Spleen (tissue), 11 donors: ENCODE measurements at regions not wholly inside any gene's neighbourhood (a gene's known extent, or its start where the extent isn't known, plus 50 kb on each side); places are given as distances from the start of the nearest gene placed in this dataset.
A peak's percentile ranks its signal among the peaks of the same experiment; 100 is the strongest.

Experiments
- DNase-seq: peaks from one replicate; pipeline ENCODE4 v3.0.0-alpha.2; 2020
- H3K27ac ChIP-seq, 8 donors: fragments of 200-600 bp; sonication (generic) in 7 of 8; 1 replicate in 4 of 8; 2 replicates in 4 of 8; pipeline versions ENCODE4 v1.5.0 to v1.8.0; 2016 to 2021; ENCODE audit warnings: inconsistent platforms in 4 of 8, mild to moderate bottlenecking in 4 of 8, moderate library complexity in 1 of 8
- H3K27me3 ChIP-seq, 7 donors: fragments of 200-600 bp; sonication (generic) in 6 of 7; replicated peaks in 1 of 7; 1 replicate in 4 of 7; 2 replicates in 3 of 7; pipeline versions ENCODE4 v1.5.0 to v1.8.0; 2016 to 2021; ENCODE audit warnings: inconsistent platforms in 3 of 7, mild to moderate bottlenecking in 1 of 7
- H3K36me3 ChIP-seq, 6 donors: fragments of 200-600 bp; sonication (generic) in 5 of 6; 1 replicate in 4 of 6; 2 replicates in 2 of 6; pipeline versions ENCODE4 v1.5.0 to v1.8.0; 2016 to 2021; ENCODE audit warnings: inconsistent platforms in 2 of 6
- H3K4me1 ChIP-seq, 6 donors: fragments of 200-600 bp; sonication (generic) in 5 of 6; 1 replicate in 3 of 6; 2 replicates in 3 of 6; pipeline versions ENCODE4 v1.5.0 to v1.8.0; 2016 to 2021; ENCODE audit warnings: inconsistent platforms in 3 of 6
- H3K4me3 ChIP-seq, 8 donors: fragments of 200-600 bp; sonication (generic) in 7 of 8; 1 replicate in 4 of 8; 2 replicates in 4 of 8; pipeline versions ENCODE4 v1.5.0 to v1.8.0; 2016 to 2021; ENCODE audit warnings: inconsistent platforms in 4 of 8, mild to moderate bottlenecking in 4 of 8, moderate library complexity in 2 of 8
- H3K9me3 ChIP-seq, 8 donors: fragments of 200-600 bp; sonication (generic) in 7 of 8; 1 replicate in 4 of 8; 2 replicates in 4 of 8; pipeline versions ENCODE4 v1.5.0 to v1.8.0; 2016 to 2021; ENCODE audit warnings: inconsistent platforms in 4 of 8
- CTCF ChIP-seq, 11 experiments: fragments of 200-600 bp in 7 of 11; fragments of 450-650 bp in 4 of 11; sonication (generic) in 4 of 11; IDR thresholded peaks in 8 of 11; conservative IDR thresholded peaks in 3 of 11; 1 replicate in 7 of 11; 2 replicates in 4 of 11; pipeline versions ENCODE4 v1.4.0 to v1.8.0; 2016 to 2021; ENCODE audit warnings: antibody characterized with exemption in 11 of 11, inconsistent platforms in 4 of 11, mild to moderate bottlenecking in 1 of 11
- POLR2A ChIP-seq, 3 donors: fragments of 450-650 bp; IDR thresholded peaks; one replicate each; pipeline ENCODE4 v1.5.1; 2017; ENCODE audit warnings: antibody characterized with exemption in 3 of 3, mild to moderate bottlenecking in 1 of 3
- POLR2AphosphoS5 ChIP-seq, 3 donors: sonication (generic); formaldehyde crosslinking; IDR thresholded peaks; one replicate each; pipeline ENCODE4 v1.5.1; 2017; ENCODE audit warnings: antibody characterized with exemption in 3 of 3
- WGBS, 5 donors: extraction: QIAGEN DNeasy Blood & Tissue Kit in 3 of 5; methylation state at CpG; one replicate each; pipeline versions ENCODE4 v1.1.5 to v1.1.7; 2013 to 2018; 5-methylcytosine and 5-hydroxymethylcytosine counted together
- intact Hi-C: fragments of 100-400 bp; cut with DNase I; formaldehyde crosslinking; loops from one replicate; pipeline ENCODE4 v1.15.0; 2023; ENCODE audit warnings: low total_unique reads
- donor health status: healthy with polysubstance abuse.
- donor health status: DM: no; HTN: no; CAD: no; lungs with moderate emphysema.
- donor health status: DM: no; HTN: no; CAD: no.
- donor health status: Bipolar disorder and iron deficiency.
- donor health status: healthy.
- donor health status: DM: no; HTN: no; CAD: no.
- donor health status: DM: yes; HTN: yes; CAD: no.

- intact Hi-C loops = no loop called here
- H3K4me3 ChIP-seq = no peak overlapping the region
- DNase-seq = no peak
- peaks cover 5 to 30% (median 14%) of the 10 kb centered on the region in 6 donors for H3K4me1 ChIP-seq
- no peak for TF ChIP-seq POLR2A (IDR thresholded peaks at IDR 0.05)
- no peak for TF ChIP-seq CTCF (IDR thresholded peaks at IDR 0.05 in 8 of 11, conservative IDR thresholded peaks at IDR 0.05 in 3 of 11)
- no peak for TF ChIP-seq POLR2AphosphoS5 (IDR thresholded peaks at IDR 0.05)
- H3K9me3 ChIP-seq = peaks cover 0 to 4% (median 0%) of the 10 kb centered on the region in 8 donors
- 60 to 76% (median 63%) methylated on average over 7 of the region's 7 CpGs for WGBS, 5 donors
- H3K27me3 ChIP-seq = no peaks in the 10 kb centered on the region
- no peaks in the 10 kb centered on the region for H3K36me3 ChIP-seq
- peak overlapping the region in 7 of 8 donors; percentile 28 to 75 (median 55) for H3K27ac ChIP-seq
Measured at GRCh38 chr1:234862360-234862943, 252.5 kb upstream of the IRF2BP2 start.

GRCh38 chr1:234861761-234862160, 251.8 kb upstream of the IRF2BP2 start:
- DNase-seq = no peak
- H3K4me3 ChIP-seq = no peak overlapping the region
- WGBS, 5 donors = 89 to 94% (median 92%) methylated on average over 4 of the region's 4 CpGs
- H3K27ac ChIP-seq = no peak overlapping the region
- TF ChIP-seq POLR2AphosphoS5 (IDR thresholded peaks at IDR 0.05) (no peak), POLR2A (IDR thresholded peaks at IDR 0.05) (no peak), CTCF (IDR thresholded peaks at IDR 0.05 in 8 of 11, conservative IDR thresholded peaks at IDR 0.05 in 3 of 11) (no peak)
- intact Hi-C loops = no loop called here
- H3K27me3 ChIP-seq = no peaks in the 10 kb centered on the region
- H3K4me1 ChIP-seq = peaks cover 5 to 24% (median 14%) of the 10 kb centered on the region in 6 donors
- H3K36me3 ChIP-seq = no peaks in the 10 kb centered on the region
- H3K9me3 ChIP-seq = peaks cover 0 to 4% (median 0%) of the 10 kb centered on the region in 8 donors

GRCh38 chr1:234861024-234861620, 251.1 kb upstream of the IRF2BP2 start:
- peaks cover 0 to 4% (median 0%) of the 10 kb centered on the region in 8 donors for H3K9me3 ChIP-seq
- H3K4me1 ChIP-seq = peaks cover 5 to 21% (median 11%) of the 10 kb centered on the region in 6 donors
- H3K27me3 ChIP-seq = no peaks in the 10 kb centered on the region
- TF ChIP-seq CTCF (IDR thresholded peaks at IDR 0.05 in 8 of 11, conservative IDR thresholded peaks at IDR 0.05 in 3 of 11) = no peak
- TF ChIP-seq POLR2AphosphoS5 (IDR thresholded peaks at IDR 0.05) = no peak
- TF ChIP-seq POLR2A (IDR thresholded peaks at IDR 0.05) = no peak
- H3K36me3 ChIP-seq = no peaks in the 10 kb centered on the region
- H3K4me3 ChIP-seq = no peak overlapping the region
- intact Hi-C loops = no loop called here
- DNase-seq = no peak
- H3K27ac ChIP-seq = no peak overlapping the region
- WGBS, 5 donors = 95 to 100% (median 98%) methylated on average over 2 of the region's 2 CpGs

GRCh38 chr1:234858722-234859121, 248.7 kb upstream of the IRF2BP2 start:
- H3K27ac ChIP-seq = no peak overlapping the region
- peaks cover 5 to 25% (median 11%) of the 10 kb centered on the region in 6 donors for H3K4me1 ChIP-seq
- no peaks in the 10 kb centered on the region for H3K36me3 ChIP-seq
- intact Hi-C loops = no loop called here
- no peak for DNase-seq
- peaks cover 0 to 4% (median 0%) of the 10 kb centered on the region in 8 donors for H3K9me3 ChIP-seq
- no peak overlapping the region for H3K4me3 ChIP-seq
- no peaks in the 10 kb centered on the region for H3K27me3 ChIP-seq
- TF ChIP-seq CTCF (IDR thresholded peaks at IDR 0.05 in 8 of 11, conservative IDR thresholded peaks at IDR 0.05 in 3 of 11) (no peak), POLR2A (IDR thresholded peaks at IDR 0.05) (no peak), POLR2AphosphoS5 (IDR thresholded peaks at IDR 0.05) (no peak)
